ENCODE measurements at regions not wholly inside any gene's neighbourhood (a gene's known extent, or its start where the extent isn't known, plus 50 kb on each side); places are given as distances from the start of the nearest gene placed in this dataset.

- no peak overlapping the region for H2AFZ ChIP-seq (ENCODE audit: low read depth, low read length)
These were observed 52.8 kb upstream of the CADM1 start for GRCh38 chr11:115556984-115557383.

GRCh38 chr11:115555336-115556090 lies 51.3 kb upstream of the CADM1 start:
- Histone ChIP-seq H2AFZ (ENCODE audit: low read depth, low read length) (no peak overlapping the region), H3K36me3 (ENCODE audit: insufficient read depth, low read length) (no peaks in the 10 kb centered on the region), H4K20me1 (ENCODE audit: insufficient read depth) (no peaks in the 10 kb centered on the region), H3K9ac (ENCODE audit: low read length) (no peak overlapping the region), H3F3A (ENCODE audit: insufficient read depth, low read length, poor library complexity, severe bottlenecking) (no peaks in the 10 kb centered on the region), H3K4me2 (ENCODE audit: low read length) (no peak overlapping the region), H3K27ac (ENCODE audit: low read length) (no peak overlapping the region), H3K4me3 (ENCODE audit: low read length) (no peak overlapping the region), H3K9me3 (ENCODE audit: low read length) (no peaks in the 10 kb centered on the region), H3K9me2 (ENCODE audit: insufficient read depth, low read length) (no peaks in the 10 kb centered on the region), H3K27me3 (ENCODE audit: insufficient read depth, low read depth, low read length) (no peaks in the 10 kb centered on the region), H3K79me2 (replicated peaks; ENCODE audit: insufficient read depth, low read length) (no peaks in the 10 kb centered on the region)
- TF ChIP-seq SMC3 (conservative IDR thresholded peaks at IDR 0.05; ENCODE audit: poor library complexity): no peak
- no peak for TF ChIP-seq CTCF (IDR thresholded peaks at IDR 0.05; ENCODE audit: poor library complexity, severe bottlenecking)
- TF ChIP-seq EZH2 (IDR thresholded peaks at IDR 0.05; ENCODE audit: borderline replicate concordance, insufficient read depth, low read length, poor library complexity, severe bottlenecking): no peak
- no peak for TF ChIP-seq EP300 (conservative IDR thresholded peaks at IDR 0.05; ENCODE audit: poor library complexity, severe bottlenecking)
- no peak for TF ChIP-seq RAD21 (conservative IDR thresholded peaks at IDR 0.05)

More at GRCh38 chr11:115556984-115557383, 52.8 kb upstream of the CADM1 start:
- H4K20me1 ChIP-seq (ENCODE audit: insufficient read depth): no peaks in the 10 kb centered on the region
- no peak overlapping the region for H3K4me3 ChIP-seq (ENCODE audit: low read length)
- no peaks in the 10 kb centered on the region for H3K9me3 ChIP-seq (ENCODE audit: low read length)
- TF ChIP-seq POLR2AphosphoS5 (IDR thresholded peaks at IDR 0.05) (no peak), TAF1 (IDR thresholded peaks at IDR 0.05; ENCODE audit: low read depth) (no peak), SMC3 (conservative IDR thresholded peaks at IDR 0.05; ENCODE audit: poor library complexity) (no peak), RAD21 (conservative IDR thresholded peaks at IDR 0.05) (no peak), EZH2 (IDR thresholded peaks at IDR 0.05; ENCODE audit: borderline replicate concordance, insufficient read depth, low read length, poor library complexity, severe bottlenecking) (no peak), REST (IDR thresholded peaks at IDR 0.05; ENCODE audit: borderline replicate concordance) (no peak), EP300 (conservative IDR thresholded peaks at IDR 0.05; ENCODE audit: poor library complexity, severe bottlenecking) (no peak), MXI1 (conservative IDR thresholded peaks at IDR 0.05; ENCODE audit: poor library complexity, severe bottlenecking) (no peak), CTCF (IDR thresholded peaks at IDR 0.05; ENCODE audit: poor library complexity, severe bottlenecking) (no peak)
- H3K36me3 ChIP-seq (ENCODE audit: insufficient read depth, low read length): no peaks in the 10 kb centered on the region
- no peak overlapping the region for H3K27ac ChIP-seq (ENCODE audit: low read length)
- H3K9me2 ChIP-seq (ENCODE audit: insufficient read depth, low read length): no peaks in the 10 kb centered on the region
- H3F3A ChIP-seq (ENCODE audit: insufficient read depth, low read length, poor library complexity, severe bottlenecking): no peaks in the 10 kb centered on the region
- no peaks in the 10 kb centered on the region for H3K27me3 ChIP-seq (ENCODE audit: insufficient read depth, low read depth, low read length)
- H3K79me2 ChIP-seq (replicated peaks; ENCODE audit: insufficient read depth, low read length): no peaks in the 10 kb centered on the region
- H3K4me2 ChIP-seq (ENCODE audit: low read length): no peak overlapping the region
- no peak overlapping the region for H3K9ac ChIP-seq (ENCODE audit: low read length)

Data from neural cell (in vitro differentiated cells).